ENCODE measurements at regions not wholly inside any gene's neighbourhood (a gene's known extent, or its start where the extent isn't known, plus 50 kb on each side); places are given as distances from the start of the nearest gene placed in this dataset.

DNA sequence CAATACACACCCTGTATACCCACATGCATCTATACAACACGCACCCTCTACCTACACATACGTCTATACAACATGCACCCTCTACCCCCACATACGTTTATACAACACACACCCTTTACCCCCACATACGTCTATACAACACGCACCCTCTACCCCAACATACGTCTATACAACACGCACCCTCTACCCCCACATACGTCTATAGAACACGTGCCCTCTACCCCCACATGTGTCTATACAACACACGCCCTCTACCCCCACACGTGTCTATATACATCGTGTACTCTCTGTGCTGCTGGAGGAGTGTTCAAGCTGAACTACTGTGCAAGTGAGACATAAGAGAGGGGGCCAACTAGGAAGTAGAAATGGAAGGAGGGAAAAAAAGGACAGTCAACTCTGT, 621.7 kb upstream of the HS6ST1 start (continued):
- TF ChIP-seq ZNF280A (IDR thresholded peaks at IDR 0.05; ENCODE audit: low read depth, partially characterized antibody) (no peak), ZNF431 (CRISPR knock-in tag; IDR thresholded peaks at IDR 0.05) (no peak), HDAC6 (IDR thresholded peaks at IDR 0.05; ENCODE audit: low read depth, low read length) (no peak), ZNF224 (CRISPR knock-in tag; IDR thresholded peaks at IDR 0.05) (no peak), MGA (IDR thresholded peaks at IDR 0.05) (no peak), CREB1 (IDR thresholded peaks at IDR 0.05) (no peak), CREB1 (CRISPR knock-in tag; IDR thresholded peaks at IDR 0.05) (no peak), NCOR1 (IDR thresholded peaks at IDR 0.05) (no peak), SREBF2 (CRISPR knock-in tag; IDR thresholded peaks at IDR 0.05) (no peak), PRMT5 (CRISPR knock-in tag; IDR thresholded peaks at IDR 0.05) (no peak), CCAR2 (IDR thresholded peaks at IDR 0.05; ENCODE audit: low read depth, low read length) (no peak)
- TF ChIP-seq, protein P1, sequence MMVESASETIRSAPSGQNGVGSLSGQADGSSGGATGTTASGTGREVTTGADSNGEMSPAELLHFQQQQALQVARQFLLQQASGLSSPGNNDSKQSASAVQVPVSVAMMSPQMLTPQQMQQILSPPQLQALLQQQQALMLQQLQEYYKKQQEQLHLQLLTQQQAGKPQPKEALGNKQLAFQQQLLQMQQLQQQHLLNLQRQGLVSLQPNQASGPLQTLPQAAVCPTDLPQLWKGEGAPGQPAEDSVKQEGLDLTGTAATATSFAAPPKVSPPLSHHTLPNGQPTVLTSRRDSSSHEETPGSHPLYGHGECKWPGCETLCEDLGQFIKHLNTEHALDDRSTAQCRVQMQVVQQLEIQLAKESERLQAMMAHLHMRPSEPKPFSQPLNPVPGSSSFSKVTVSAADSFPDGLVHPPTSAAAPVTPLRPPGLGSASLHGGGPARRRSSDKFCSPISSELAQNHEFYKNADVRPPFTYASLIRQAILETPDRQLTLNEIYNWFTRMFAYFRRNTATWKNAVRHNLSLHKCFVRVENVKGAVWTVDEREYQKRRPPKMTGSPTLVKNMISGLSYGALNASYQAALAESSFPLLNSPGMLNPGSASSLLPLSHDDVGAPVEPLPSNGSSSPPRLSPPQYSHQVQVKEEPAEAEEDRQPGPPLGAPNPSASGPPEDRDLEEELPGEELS (CRISPR knock-in tag; IDR thresholded peaks at IDR 0.05; ENCODE audit: borderline replicate concordance), result no peak
- TF ChIP-seq, protein P2, sequence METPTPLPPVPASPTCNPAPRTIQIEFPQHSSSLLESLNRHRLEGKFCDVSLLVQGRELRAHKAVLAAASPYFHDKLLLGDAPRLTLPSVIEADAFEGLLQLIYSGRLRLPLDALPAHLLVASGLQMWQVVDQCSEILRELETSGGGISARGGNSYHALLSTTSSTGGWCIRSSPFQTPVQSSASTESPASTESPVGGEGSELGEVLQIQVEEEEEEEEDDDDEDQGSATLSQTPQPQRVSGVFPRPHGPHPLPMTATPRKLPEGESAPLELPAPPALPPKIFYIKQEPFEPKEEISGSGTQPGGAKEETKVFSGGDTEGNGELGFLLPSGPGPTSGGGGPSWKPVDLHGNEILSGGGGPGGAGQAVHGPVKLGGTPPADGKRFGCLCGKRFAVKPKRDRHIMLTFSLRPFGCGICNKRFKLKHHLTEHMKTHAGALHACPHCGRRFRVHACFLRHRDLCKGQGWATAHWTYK (CRISPR knock-in tag; IDR thresholded peaks at IDR 0.05), result no peak
